IMR-90 (cell line): ENCODE measurements at regions not wholly inside any gene's neighbourhood (a gene's known extent, or its start where the extent isn't known, plus 50 kb on each side); places are given as distances from the start of the nearest gene placed in this dataset.

ENCODE experiments used
- ATAC-seq: fragments of 200-7000 bp; cut with Tn5 transposase; 2 replicates; pipeline ENCODE4 v1.9.1; 2020; ENCODE audit warnings: low read depth, mild to moderate bottlenecking, moderate library complexity
- BruUV-seq: library from RNA; stranded (reverse); fragments of 400-500 nt; replicated peaks from 2 replicates; lab custom pipeline; 2021; lab: Mats Ljungman, UMichigan
- CTCF ChIA-PET: fragments of 300-600 bp; formaldehyde crosslinking; extraction: SDS; loops from one replicate; lab custom pipeline; 2021; ENCODE audit warnings: antibody characterized with exemption; lab: Yijun Ruan, JAX
- POLR2A ChIA-PET: fragments of 300-600 bp; sonication (Branson Sonifier 250); formaldehyde crosslinking; loops from one replicate; lab custom pipeline; 2022; ENCODE audit warnings: antibody characterized with exemption; ENCODE audit not compliant: unreplicated experiment; lab: Charles Lee
- DNase-seq: peaks from one replicate; pipeline ENCODE4 v3.0.0; 2013
- H2AFZ ChIP-seq: replicated peaks from 2 replicates; pipeline ENCODE3; 2013; ENCODE audit warnings: low read length, mild to moderate bottlenecking; ENCODE audit not compliant: poor library complexity
- H2AK5ac ChIP-seq: 2 replicates; pipeline ENCODE4 v1.6.1; 2013; ENCODE audit warnings: low read depth, low read length, inconsistent platforms
- H2AK9ac ChIP-seq: replicated peaks from 2 replicates; pipeline ENCODE3; 2013; ENCODE audit warnings: mild to moderate bottlenecking, low read depth, low read length, moderate library complexity; ENCODE audit not compliant: poor library complexity
- H2BK120ac ChIP-seq: 2 replicates; pipeline ENCODE4 v1.6.1; 2013; ENCODE audit warnings: low read depth, low read length, inconsistent platforms
- H2BK15ac ChIP-seq: 3 replicates; pipeline ENCODE4 v1.6.1; 2013; ENCODE audit warnings: low read depth, low read length, inconsistent platforms
- H2BK20ac ChIP-seq: 2 replicates; pipeline ENCODE4 v1.6.1; 2013; ENCODE audit warnings: low read depth, mild to moderate bottlenecking, inconsistent platforms, low read length, moderate library complexity
- H2BK5ac ChIP-seq: 2 replicates; pipeline ENCODE4 v1.6.1; 2013; ENCODE audit warnings: mild to moderate bottlenecking, low read depth, low read length, inconsistent platforms; ENCODE audit not compliant: poor library complexity, severe bottlenecking
- H3K14ac ChIP-seq: replicated peaks from 2 replicates; pipeline ENCODE4 v1.6.1; 2013; ENCODE audit warnings: low read depth, low read length, inconsistent platforms
- H3K18ac ChIP-seq: 2 replicates; pipeline ENCODE4 v1.6.1; 2013; ENCODE audit warnings: low read depth, low read length, control low read depth
- H3K23ac ChIP-seq: 2 replicates; pipeline ENCODE4 v1.6.1; 2013; ENCODE audit warnings: low read depth, low read length, inconsistent platforms
- H3K27ac ChIP-seq: 2 replicates; pipeline ENCODE4 v1.5.1; 2013; ENCODE audit warnings: mild to moderate bottlenecking, control low read depth, low read length; ENCODE audit not compliant: insufficient read depth
- H3K27me3 ChIP-seq: 2 replicates; pipeline ENCODE4 v1.6.1; 2013; ENCODE audit warnings: low read length; ENCODE audit not compliant: control insufficient read depth, insufficient read depth
- H3K36me3 ChIP-seq: 2 replicates; pipeline ENCODE4 v1.6.1; 2013; ENCODE audit warnings: low read length, mixed read lengths; ENCODE audit not compliant: control insufficient read depth, insufficient read depth
- H3K4ac ChIP-seq: 2 replicates; pipeline ENCODE4 v1.6.1; 2013; ENCODE audit warnings: low read depth, low read length, inconsistent platforms
- H3K4me1 ChIP-seq: 2 replicates; pipeline ENCODE4 v1.6.1; 2013; ENCODE audit warnings: low read length, mixed read lengths; ENCODE audit not compliant: control insufficient read depth, insufficient read depth
- H3K4me2 ChIP-seq: 2 replicates; pipeline ENCODE4 v1.6.1; 2013; ENCODE audit warnings: low read depth, mild to moderate bottlenecking, control low read depth, low read length, moderate library complexity
- H3K4me3 ChIP-seq: 2 replicates; pipeline ENCODE4 v1.5.1; 2013; ENCODE audit warnings: low read depth, mild to moderate bottlenecking, control low read depth, low read length, moderate library complexity; ENCODE audit not compliant: insufficient read depth
- H3K56ac ChIP-seq: 2 replicates; pipeline ENCODE4 v1.6.1; 2013; ENCODE audit warnings: low read length, inconsistent platforms; ENCODE audit not compliant: insufficient read depth; ENCODE audit errors: extremely low read depth
- H3K79me1 ChIP-seq, 2 experiments: 2 replicates each; pipeline ENCODE4 v1.6.1; 2013; ENCODE audit warnings: low read length in 2 of 2, inconsistent platforms in 1 of 2, low read depth in 1 of 2
- H3K9ac ChIP-seq: 2 replicates; pipeline ENCODE4 v1.6.1; 2013; ENCODE audit warnings: low read depth, low read length, control low read depth
- H3K9me1 ChIP-seq: 2 replicates; pipeline ENCODE4 v1.6.1; 2013; ENCODE audit warnings: low read length, inconsistent platforms; ENCODE audit not compliant: insufficient read depth
- H3K9me3 ChIP-seq: 2 replicates; pipeline ENCODE4 v1.6.1; 2013; ENCODE audit warnings: low read length; ENCODE audit not compliant: control insufficient read depth, insufficient read depth
- H4K20me1 ChIP-seq: 2 replicates; pipeline ENCODE4 v1.6.1; 2013; ENCODE audit warnings: low read length, inconsistent platforms; ENCODE audit not compliant: insufficient read depth
- H4K5ac ChIP-seq: 2 replicates; pipeline ENCODE4 v1.6.1; 2013; ENCODE audit warnings: mild to moderate bottlenecking, low read depth, low read length, control low read depth
- H4K8ac ChIP-seq, 2 experiments: 2 replicates each; pipeline ENCODE4 v1.6.1; 2013; ENCODE audit warnings: low read depth in 2 of 2, low read length in 2 of 2, control low read depth in 1 of 2, inconsistent platforms in 1 of 2
- H4K91ac ChIP-seq: 2 replicates; pipeline ENCODE4 v1.6.1; 2013; ENCODE audit warnings: low read depth, low read length, inconsistent platforms; ENCODE audit not compliant: insufficient read depth
- BHLHE40 ChIP-seq: fragments of 150-350 bp; IDR thresholded peaks from 2 replicates; pipeline ENCODE4 v1.6.1; 2016; ENCODE audit warnings: mild to moderate bottlenecking, low read depth, low read length
- CEBPB ChIP-seq: IDR thresholded peaks from 2 replicates; pipeline ENCODE4 v1.6.1; 2012; ENCODE audit warnings: low read depth, low read length, improper control_type of control experiment
- CHD1 ChIP-seq: IDR thresholded peaks from 2 replicates; pipeline ENCODE4 v1.6.1; 2012; ENCODE audit warnings: low read depth, low read length, improper control_type of control experiment
- CTCF ChIP-seq: conservative IDR thresholded peaks from 2 replicates; pipeline ENCODE4 v1.5.1; 2012; ENCODE audit warnings: mild to moderate bottlenecking, low read depth, low read length, improper control_type of control experiment
- ELK1 ChIP-seq: fragments of 150-350 bp; IDR thresholded peaks from 2 replicates; pipeline ENCODE4 v1.6.1; 2016; ENCODE audit warnings: low read depth, mild to moderate bottlenecking, low read length, moderate library complexity, borderline replicate concordance
- FOS ChIP-seq: fragments of 150-350 bp; IDR thresholded peaks from 2 replicates; pipeline ENCODE4 v1.6.1; 2016; ENCODE audit warnings: low read depth, low read length
- MAFK ChIP-seq: IDR thresholded peaks from 2 replicates; pipeline ENCODE4 v1.6.1; 2012; ENCODE audit warnings: low read depth, low read length, improper control_type of control experiment
- MAZ ChIP-seq: IDR thresholded peaks from 2 replicates; pipeline ENCODE4 v1.6.1; 2012; ENCODE audit warnings: low read depth, mild to moderate bottlenecking, low read length, improper control_type of control experiment, moderate library complexity, borderline replicate concordance
- MXI1 ChIP-seq: IDR thresholded peaks from 2 replicates; pipeline ENCODE4 v1.6.1; 2012; ENCODE audit warnings: low read depth, mild to moderate bottlenecking, low read length, moderate library complexity, borderline replicate concordance
- NFE2L2 ChIP-seq: fragments of 150-350 bp; IDR thresholded peaks from 2 replicates; pipeline ENCODE4 v1.6.1; 2016; ENCODE audit warnings: low read depth, mild to moderate bottlenecking, low read length
- POLR2A ChIP-seq: IDR thresholded peaks from 2 replicates; pipeline ENCODE4 v1.6.1; 2012; ENCODE audit warnings: mild to moderate bottlenecking, low read depth, low read length
- RAD21 ChIP-seq: IDR thresholded peaks from 2 replicates; pipeline ENCODE4 v1.6.1; 2012; ENCODE audit warnings: low read length, improper control_type of control experiment
- RCOR1 ChIP-seq: IDR thresholded peaks from 2 replicates; pipeline ENCODE4 v1.6.1; 2012; ENCODE audit warnings: mild to moderate bottlenecking, low read length, improper control_type of control experiment; ENCODE audit not compliant: insufficient replicate concordance
- RFX5 ChIP-seq: IDR thresholded peaks from 2 replicates; pipeline ENCODE4 v1.8.0; 2012; ENCODE audit warnings: low read depth, mild to moderate bottlenecking, low read length, moderate library complexity
- SMC3 ChIP-seq: fragments of 150-350 bp; IDR thresholded peaks from 2 replicates; pipeline ENCODE4 v1.6.1; 2016; ENCODE audit warnings: low read depth, mild to moderate bottlenecking, antibody characterized with exemption, low read length, moderate library complexity
- USF2 ChIP-seq: fragments of 150-350 bp; IDR thresholded peaks from 2 replicates; pipeline ENCODE4 v1.6.1; 2017; ENCODE audit warnings: mild to moderate bottlenecking, antibody characterized with exemption, low read length, low read depth
- WGBS, 2 experiments: methylation state at CpG; one replicate each; pipeline versions ENCODE4 v1.1.5 to v1.1.7; 2013; ENCODE audit warnings: missing lambda C conversion rate in 2 of 2; ENCODE audit not compliant: insufficient read length in 1 of 2; ENCODE audit errors: extremely low coverage in 2 of 2; 5-methylcytosine and 5-hydroxymethylcytosine counted together
- dilution Hi-C: fragments of 300-500 bp; cut with HindIII; formaldehyde crosslinking; loops from one replicate; pipeline ENCODE4 v1.14.3; 2018; ENCODE audit warnings: low sequenced_read_pairs; ENCODE audit not compliant: unreplicated experiment
- in situ Hi-C: fragments of 300-500 bp; cut with MboI; formaldehyde crosslinking; loops from 3 replicates; pipeline ENCODE4 v1.14.3; 2019; ENCODE audit warnings: low sequenced_read_pairs, inconsistent platforms, mixed read lengths
- intact Hi-C: fragments of 100-400 bp; cut with micrococcal nuclease; formaldehyde crosslinking; loops from 2 replicates; pipeline ENCODE4 v1.10.0; 2022

- BruUV-seq: no TSS peak
- H4K20me1 ChIP-seq: no peaks in the 10 kb centered on the region
- dilution Hi-C loops: no loop called here
- no peaks in the 10 kb centered on the region for H3K4me1 ChIP-seq
- no peak for TF ChIP-seq RFX5
- no peak for TF ChIP-seq MXI1
- no peak for TF ChIP-seq FOS
- TF ChIP-seq CHD1: no peak
- TF ChIP-seq ELK1: no peak
- no peak for TF ChIP-seq POLR2A
- TF ChIP-seq CTCF: no peak
- no peak for TF ChIP-seq MAFK
- TF ChIP-seq RCOR1: no peak
- no peak for TF ChIP-seq RAD21
- TF ChIP-seq BHLHE40: no peak
- no peak for TF ChIP-seq CEBPB
- TF ChIP-seq NFE2L2: no peak
- TF ChIP-seq MAZ: no peak
- no peak for TF ChIP-seq USF2
- TF ChIP-seq SMC3: no peak
- H2BK120ac ChIP-seq: no peak overlapping the region
- no peak for DNase-seq
- H3K9me3 ChIP-seq: no peaks in the 10 kb centered on the region
- H2BK5ac ChIP-seq: no peak overlapping the region
- ChIA-PET POLR2A (no interaction called here), CTCF (interaction anchor here (0.9 kb wide), 1 partner anchor 21 kb away, joined by 3 read pairs; no protein-coding TSS in a partner anchor)
- H3K9me1 ChIP-seq: no peaks in the 10 kb centered on the region
- H3K14ac ChIP-seq: no peak overlapping the region
- H3K9ac ChIP-seq: no peak overlapping the region
- no peak overlapping the region for H4K91ac ChIP-seq
- no peak overlapping the region for H3K18ac ChIP-seq
- 80% methylated on average over 1 of the region's 7 CpGs; no CpG with 5 or more reads in 1 of the 2 experiments for WGBS, 2 experiments
- H2AK9ac ChIP-seq: no peak overlapping the region
- no peak overlapping the region for H3K4ac ChIP-seq
- intact Hi-C loops: no loop called here
- no peak overlapping the region for H3K56ac ChIP-seq
- H3K27ac ChIP-seq: no peak overlapping the region
- H3K27me3 ChIP-seq: peaks cover 15% of the 10 kb centered on the region
- H3K4me2 ChIP-seq: no peak overlapping the region
- no peak overlapping the region for H3K4me3 ChIP-seq
- H2AFZ ChIP-seq: no peak overlapping the region
- no peak overlapping the region for H4K8ac ChIP-seq
- no peaks in the 10 kb centered on the region for H3K36me3 ChIP-seq
- in situ Hi-C loops: no loop called here
- no peaks in the 10 kb centered on the region for H3K79me1 ChIP-seq
- no peak for ATAC-seq
- no peak overlapping the region for H4K5ac ChIP-seq
- H3K23ac ChIP-seq: no peak overlapping the region
- H2BK20ac ChIP-seq: no peak overlapping the region
- H2AK5ac ChIP-seq: no peak overlapping the region
- no peak overlapping the region for H2BK15ac ChIP-seq
Observed at GRCh38 chr17:15007147-15007553, 258.0 kb downstream of the PMP22 start.
